Lung (tissue), 11 donors: ENCODE measurements at regions not wholly inside any gene's neighbourhood (a gene's known extent, or its start where the extent isn't known, plus 50 kb on each side); places are given as distances from the start of the nearest gene placed in this dataset.

ENCODE experiments used
- ATAC-seq: fragments of 200-7000 bp; cut with Tn5 transposase; one replicate; pipeline ENCODE4 v1.9.1; 2020; ENCODE audit warnings: moderate number of reproducible peaks; ENCODE audit not compliant: insufficient read depth, low FRiP score
- DNase-seq, 3 donors: peaks; one replicate each; pipeline ENCODE4 v3.0.0-alpha.2; 2013 to 2017
- H3K27ac ChIP-seq, 2 donors: one replicate each; pipeline ENCODE4 v1.5.1; 2013; ENCODE audit warnings: mild to moderate bottlenecking in 2 of 2, moderate library complexity in 2 of 2, control low read depth in 1 of 2, inconsistent platforms in 1 of 2, low read depth in 1 of 2, low read length in 1 of 2
- H3K27me3 ChIP-seq, 3 donors: one replicate each; pipeline ENCODE4 v1.5.1; 2013; ENCODE audit warnings: low read length in 2 of 3; ENCODE audit not compliant: control insufficient read depth in 3 of 3, insufficient read depth in 3 of 3
- H3K36me3 ChIP-seq, 4 donors: one replicate each; pipeline ENCODE4 v1.5.1; 2013; ENCODE audit warnings: low read length in 4 of 4, mild to moderate bottlenecking in 1 of 4, moderate library complexity in 1 of 4; ENCODE audit not compliant: control insufficient read depth in 4 of 4, insufficient read depth in 4 of 4
- H3K4me1 ChIP-seq, 5 donors: one replicate each; pipeline ENCODE4 v1.5.1; 2013; ENCODE audit warnings: low read length in 5 of 5, mild to moderate bottlenecking in 2 of 5, moderate library complexity in 1 of 5; ENCODE audit not compliant: control insufficient read depth in 5 of 5, insufficient read depth in 5 of 5
- H3K4me3 ChIP-seq: one replicate; pipeline ENCODE4 v1.5.1; 2013; ENCODE audit warnings: mild to moderate bottlenecking, control low read depth, moderate library complexity
- H3K9ac ChIP-seq, 2 donors: one replicate each; pipeline ENCODE4 v1.5.1; 2013; ENCODE audit warnings: low read length in 2 of 2, control low read depth in 1 of 2; ENCODE audit not compliant: insufficient read depth in 1 of 2
- H3K9me3 ChIP-seq, 4 donors: one replicate each; pipeline ENCODE4 v1.5.1; 2013; ENCODE audit warnings: low read length in 3 of 4, mild to moderate bottlenecking in 1 of 4, moderate library complexity in 1 of 4; ENCODE audit not compliant: control insufficient read depth in 4 of 4, insufficient read depth in 3 of 4
- CTCF ChIP-seq: IDR thresholded peaks from 2 replicates; pipeline ENCODE4 v1.5.1; 2012; ENCODE audit warnings: mild to moderate bottlenecking; ENCODE audit errors: control extremely low read depth, extremely low read depth
- WGBS, 2 donors: extraction: QIAGEN DNeasy Blood & Tissue Kit; methylation state at CpG; one replicate each; pipeline ENCODE4 v1.1.7; 2013; 5-methylcytosine and 5-hydroxymethylcytosine counted together
- donor health status: control.
- donor health status: control.
- donor health status: Bipolar disorder and iron deficiency.
- donor health status: healthy.
- donor health status: DM: yes; HTN: yes; CAD: no.

- no peaks in the 10 kb centered on the region for H3K27me3 ChIP-seq
- no peak for TF ChIP-seq CTCF
- H3K27ac ChIP-seq: no peak overlapping the region
- no peak overlapping the region for H3K9ac ChIP-seq
- no peak overlapping the region for H3K4me3 ChIP-seq
- peaks cover 0 to 3% (median 0%) of the 10 kb centered on the region in 5 donors for H3K4me1 ChIP-seq
- no peak for DNase-seq
- H3K9me3 ChIP-seq: no peaks in the 10 kb centered on the region
- 40 to 51% methylated on average over 4 of the region's 4 CpGs for WGBS, 2 donors
- no peak for ATAC-seq
- H3K36me3 ChIP-seq: peaks cover 0 to 2% (median under 1%) of the 10 kb centered on the region in 4 donors
These were observed 236.9 kb downstream of the SIPA1L2 start for GRCh38 chr1:232393010-232393409.

DNA sequence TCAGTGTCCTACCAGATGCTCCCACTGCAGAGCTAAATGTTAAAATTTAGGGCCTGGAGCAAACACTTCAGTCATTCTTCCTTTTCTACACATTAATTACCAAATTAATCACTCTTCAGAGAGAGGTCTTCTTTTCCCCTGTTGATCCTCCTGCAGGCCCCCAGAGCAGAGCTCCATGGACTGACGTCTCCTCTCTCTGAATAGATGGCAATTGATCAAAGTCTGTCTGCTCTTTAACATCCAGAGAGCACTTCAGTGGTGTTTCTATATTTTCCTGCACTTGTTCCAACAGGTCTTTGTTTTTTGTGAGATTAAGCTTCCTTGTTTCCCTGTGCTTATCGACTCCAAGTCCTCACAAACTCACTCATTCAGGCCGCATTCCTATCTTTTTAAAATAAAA, 239.3 kb downstream of the SIPA1L2 start:
- no peak overlapping the region for H3K9ac ChIP-seq
- no peak overlapping the region for H3K4me3 ChIP-seq
- 61 to 72% methylated on average over 3 of the region's 3 CpGs for WGBS, 2 donors
- no peaks in the 10 kb centered on the region for H3K9me3 ChIP-seq
- H3K27ac ChIP-seq: no peak overlapping the region
- ATAC-seq (no peak), DNase-seq (no peak)
- H3K4me1 ChIP-seq: peaks cover 0 to 3% (median 0%) of the 10 kb centered on the region in 5 donors
- H3K27me3 ChIP-seq: no peaks in the 10 kb centered on the region
- H3K36me3 ChIP-seq: peaks cover 0 to 2% (median 0%) of the 10 kb centered on the region in 4 donors
- TF ChIP-seq CTCF: no peak

DNA sequence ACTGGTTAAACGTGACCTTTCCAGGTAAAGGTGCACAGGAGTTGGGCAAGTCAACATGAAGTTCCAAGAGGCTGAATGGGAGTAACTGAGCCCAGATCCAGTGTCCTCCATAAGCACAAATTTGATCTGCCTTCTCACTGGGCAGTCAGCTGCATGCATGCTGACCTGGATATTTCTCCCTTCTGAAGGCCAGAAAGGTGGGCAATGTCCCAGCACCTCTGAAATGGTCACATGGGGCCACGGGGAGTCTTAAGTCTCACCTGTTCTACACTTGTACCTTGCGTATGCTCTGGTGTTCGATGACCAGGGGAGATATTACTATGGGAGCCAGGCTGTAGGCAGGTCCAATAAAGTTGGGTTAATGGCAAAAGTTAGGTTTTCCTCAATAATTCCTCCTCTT, 240.2 kb downstream of the SIPA1L2 start:
- Histone ChIP-seq H3K9me3 (no peaks in the 10 kb centered on the region), H3K27ac (no peak overlapping the region), H3K4me3 (no peak overlapping the region), H3K9ac (no peak overlapping the region), H3K36me3 (no peaks in the 10 kb centered on the region), H3K4me1 (peaks cover 0 to 3% (median 0%) of the 10 kb centered on the region in 5 donors), H3K27me3 (no peaks in the 10 kb centered on the region)
- no peak for DNase-seq
- no peak for ATAC-seq
- WGBS, 2 donors: 93 to 96% methylated on average over 4 of the region's 4 CpGs
- TF ChIP-seq CTCF: no peak

DNA sequence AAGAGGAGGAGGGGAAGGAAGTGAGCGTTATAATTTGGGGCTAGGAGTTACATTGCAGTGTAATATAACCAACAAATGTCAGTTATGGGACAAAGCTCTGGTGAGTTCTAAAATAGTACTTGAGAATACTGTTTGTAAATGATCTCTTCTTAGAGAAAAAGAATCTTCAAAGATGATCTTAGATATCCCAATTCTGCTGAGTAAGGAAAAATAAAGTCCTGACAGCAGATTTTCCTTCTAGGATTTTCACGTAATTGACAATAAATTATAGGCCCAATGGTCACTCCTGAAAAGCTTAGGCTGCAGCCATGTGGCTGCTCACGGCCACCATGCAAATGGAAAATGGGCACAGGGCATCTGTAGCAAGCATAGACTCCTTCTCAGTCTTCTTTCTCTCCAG, 241.6 kb downstream of the SIPA1L2 start:
- H3K9ac ChIP-seq: no peak overlapping the region
- no peak for TF ChIP-seq CTCF
- H3K9me3 ChIP-seq: no peaks in the 10 kb centered on the region
- no peaks in the 10 kb centered on the region for H3K36me3 ChIP-seq
- peaks cover 0 to 3% (median 0%) of the 10 kb centered on the region in 5 donors for H3K4me1 ChIP-seq
- no peaks in the 10 kb centered on the region for H3K27me3 ChIP-seq
- 89 to 97% methylated on average over 3 of the region's 3 CpGs for WGBS, 2 donors
- ATAC-seq (no peak), DNase-seq (no peak)
- no peak overlapping the region for H3K4me3 ChIP-seq
- H3K27ac ChIP-seq: no peak overlapping the region
